CD14-positive monocyte (primary cell): ENCODE measurements at regions not wholly inside any gene's neighbourhood (a gene's known extent, or its start where the extent isn't known, plus 50 kb on each side); places are given as distances from the start of the nearest gene placed in this dataset.

Experiments used
- DNase-seq, 3 donors: peaks; one replicate each; pipeline ENCODE4 v3.0.0-alpha.2; 2011 to 2022
- H2AFZ ChIP-seq: 2 replicates; pipeline ENCODE4 v1.6.0; 2012; ENCODE audit warnings: mild to moderate bottlenecking, low read depth, low read length, inconsistent platforms; ENCODE audit not compliant: insufficient read depth, poor library complexity, severe bottlenecking
- H3K27ac ChIP-seq, 2 donors: 1 replicate in 1 of 2; 2 replicates in 1 of 2; pipeline ENCODE4 v1.5.1; 2012 to 2013; ENCODE audit warnings: low read length in 2 of 2, control low read depth in 1 of 2, inconsistent platforms in 1 of 2, low read depth in 1 of 2, mild to moderate bottlenecking in 1 of 2
- H3K27me3 ChIP-seq, 2 donors: one replicate each; pipeline versions ENCODE4 v1.6.0 to v1.6.1; 2011 to 2013; ENCODE audit warnings: low read length in 2 of 2; ENCODE audit not compliant: control insufficient read depth in 2 of 2, insufficient read depth in 2 of 2
- H3K36me3 ChIP-seq, 2 donors: replicated peaks in 1 of 2; 1 replicate in 1 of 2; 2 replicates in 1 of 2; pipeline versions ENCODE4 v1.5.1 to v1.6.1; 2012 to 2013; ENCODE audit warnings: low read length in 2 of 2, control low read depth in 1 of 2, inconsistent platforms in 1 of 2, mild to moderate bottlenecking in 1 of 2; ENCODE audit not compliant: insufficient read depth in 2 of 2, control insufficient read depth in 1 of 2
- H3K4me1 ChIP-seq, 2 donors: 1 replicate in 1 of 2; 2 replicates in 1 of 2; pipeline versions ENCODE4 v1.5.1 to v1.6.1; 2012 to 2013; ENCODE audit warnings: low read length in 2 of 2, control low read depth in 1 of 2, inconsistent platforms in 1 of 2, mild to moderate bottlenecking in 1 of 2, moderate library complexity in 1 of 2; ENCODE audit not compliant: insufficient read depth in 2 of 2, control insufficient read depth in 1 of 2
- H3K4me2 ChIP-seq: replicated peaks from 2 replicates; pipeline ENCODE3; 2012; ENCODE audit warnings: low read length, moderate library complexity, mild to moderate bottlenecking; ENCODE audit not compliant: poor library complexity, severe bottlenecking; ENCODE audit errors: extremely low read depth
- H3K4me3 ChIP-seq, 3 experiments: fragments of 200-600 bp in 1 of 3; sonication (generic) in 1 of 3; replicated peaks in 1 of 3; 1 replicate in 2 of 3; 2 replicates in 1 of 3; pipeline ENCODE4 v1.5.1; 2011 to 2013; ENCODE audit warnings: low read length in 3 of 3, mild to moderate bottlenecking in 3 of 3, control low read depth in 2 of 3, low read depth in 2 of 3, inconsistent platforms in 1 of 3, moderate library complexity in 1 of 3
- H3K79me2 ChIP-seq: 2 replicates; pipeline ENCODE4 v1.6.0; 2012; ENCODE audit warnings: mild to moderate bottlenecking, control low read depth, inconsistent platforms, low read length, moderate library complexity; ENCODE audit not compliant: insufficient read depth
- H3K9ac ChIP-seq: 2 replicates; pipeline ENCODE4 v1.6.0; 2017; ENCODE audit warnings: low read length, mild to moderate bottlenecking; ENCODE audit not compliant: insufficient read depth, poor library complexity, severe bottlenecking
- H3K9me3 ChIP-seq, 2 donors: replicated peaks in 1 of 2; 1 replicate in 1 of 2; 2 replicates in 1 of 2; pipeline versions ENCODE4 v1.5.1 to v1.6.1; 2012 to 2013; ENCODE audit warnings: low read length in 2 of 2, control low read depth in 1 of 2; ENCODE audit not compliant: control insufficient read depth in 1 of 2, insufficient read depth in 1 of 2
- H4K20me1 ChIP-seq: 2 replicates; pipeline ENCODE4 v1.6.0; 2012; ENCODE audit warnings: mild to moderate bottlenecking, low read length, control low read depth, moderate library complexity; ENCODE audit not compliant: insufficient read depth
- H3K27ac Mint-ChIP-seq, 7 donors: one replicate each; pipeline ENCODE4 v1.8.0; 2020; ENCODE audit warnings: mild to moderate bottlenecking in 7 of 7, mixed read lengths in 7 of 7, moderate library complexity in 6 of 7, inconsistent platforms in 2 of 7
- H3K27me3 Mint-ChIP-seq, 3 donors: one replicate each; pipeline ENCODE4 v1.8.0; 2021 to 2022; ENCODE audit warnings: low read depth in 3 of 3, mild to moderate bottlenecking in 3 of 3, mixed read lengths in 3 of 3, moderate library complexity in 3 of 3, inconsistent platforms in 1 of 3
- H3K36me3 Mint-ChIP-seq, 2 donors: one replicate each; pipeline ENCODE4 v1.8.0; 2020; ENCODE audit warnings: mixed read lengths in 2 of 2, inconsistent platforms in 1 of 2, mild to moderate bottlenecking in 1 of 2
- H3K4me1 Mint-ChIP-seq: one replicate; pipeline ENCODE4 v1.8.0; 2020; ENCODE audit warnings: mild to moderate bottlenecking, mixed read lengths
- H3K4me3 Mint-ChIP-seq, 2 donors: one replicate each; pipeline ENCODE4 v1.8.0; 2020; ENCODE audit warnings: mild to moderate bottlenecking in 2 of 2, mixed read lengths in 2 of 2, moderate library complexity in 1 of 2
- H3K9me3 Mint-ChIP-seq, 7 donors: one replicate each; pipeline ENCODE4 v1.8.0; 2020 to 2022; ENCODE audit warnings: mixed read lengths in 7 of 7, mild to moderate bottlenecking in 6 of 7, moderate library complexity in 6 of 7, inconsistent platforms in 2 of 7
- CTCF ChIP-seq: fragments of 200-600 bp; IDR thresholded peaks from one replicate; pipeline ENCODE4 v1.8.0; 2022; ENCODE audit warnings: antibody characterized with exemption, mild to moderate bottlenecking
- WGBS: methylation state at CpG from one replicate; pipeline ENCODE4 v1.1.5; 2013; ENCODE audit warnings: missing lambda C conversion rate; ENCODE audit not compliant: insufficient coverage; 5-methylcytosine and 5-hydroxymethylcytosine counted together
- intact Hi-C, 2 donors: fragments of 100-400 bp; cut with micrococcal nuclease; formaldehyde crosslinking; loops; one replicate each; pipeline versions ENCODE4 v1.15.0 to v1.15.1; 2023

GRCh38 chr7:121574109-121574508, 178.0 kb upstream of the FAM3C start:
- no peak for TF ChIP-seq CTCF
- H3K9me3 Mint-ChIP-seq, result peaks cover 0 to 2% (median 0%) of the 10 kb centered on the region in 7 donors
- DNase-seq, result no peak
- intact Hi-C loops, result no loop called here
- no peak overlapping the region for H3K4me3 Mint-ChIP-seq
- no peaks in the 10 kb centered on the region for H3K4me1 ChIP-seq
- no peak overlapping the region for H3K9ac ChIP-seq
- no peak overlapping the region for H3K27ac ChIP-seq
- H3K4me2 ChIP-seq, result no peak overlapping the region
- peaks cover 0 to 6% (median 1%) of the 10 kb centered on the region in 3 donors for H3K27me3 Mint-ChIP-seq
- H3K27me3 ChIP-seq, result no peaks in the 10 kb centered on the region
- H3K79me2 ChIP-seq, result no peaks in the 10 kb centered on the region
- no peak overlapping the region for H3K27ac Mint-ChIP-seq
- H3K4me1 Mint-ChIP-seq, result no peaks in the 10 kb centered on the region
- no peaks in the 10 kb centered on the region for H3K9me3 ChIP-seq
- H2AFZ ChIP-seq, result no peak overlapping the region
- H3K4me3 ChIP-seq, result no peak overlapping the region
- H3K36me3 ChIP-seq, result no peaks in the 10 kb centered on the region
- no peaks in the 10 kb centered on the region for H4K20me1 ChIP-seq
- H3K36me3 Mint-ChIP-seq, result no peaks in the 10 kb centered on the region

GRCh38 chr7:121572615-121573014, 176.5 kb upstream of the FAM3C start:
- intact Hi-C loops, result no loop called here
- H3K4me3 Mint-ChIP-seq, result no peak overlapping the region
- no peaks in the 10 kb centered on the region for H4K20me1 ChIP-seq
- no peak overlapping the region for H3K4me3 ChIP-seq
- H3K9ac ChIP-seq, result no peak overlapping the region
- H3K9me3 Mint-ChIP-seq, result peaks cover 0 to 4% (median 2%) of the 10 kb centered on the region in 7 donors
- TF ChIP-seq CTCF, result no peak
- H3K36me3 ChIP-seq, result no peaks in the 10 kb centered on the region
- no peak overlapping the region for H3K4me2 ChIP-seq
- H3K27ac Mint-ChIP-seq, result no peak overlapping the region
- H2AFZ ChIP-seq, result no peak overlapping the region
- no peak for DNase-seq
- H3K79me2 ChIP-seq, result no peaks in the 10 kb centered on the region
- no peaks in the 10 kb centered on the region for H3K27me3 ChIP-seq
- 80% methylated on average over 1 of the region's 7 CpGs for WGBS
- H3K9me3 ChIP-seq, result no peaks in the 10 kb centered on the region
- no peak overlapping the region for H3K27ac ChIP-seq
- peaks cover 1 to 6% (median 3%) of the 10 kb centered on the region in 3 donors for H3K27me3 Mint-ChIP-seq
- no peaks in the 10 kb centered on the region for H3K4me1 Mint-ChIP-seq
- H3K36me3 Mint-ChIP-seq, result no peaks in the 10 kb centered on the region
- no peaks in the 10 kb centered on the region for H3K4me1 ChIP-seq
